ENCODE measurements at regions not wholly inside any gene's neighbourhood (a gene's known extent, or its start where the extent isn't known, plus 50 kb on each side); places are given as distances from the start of the nearest gene placed in this dataset.

DNA sequence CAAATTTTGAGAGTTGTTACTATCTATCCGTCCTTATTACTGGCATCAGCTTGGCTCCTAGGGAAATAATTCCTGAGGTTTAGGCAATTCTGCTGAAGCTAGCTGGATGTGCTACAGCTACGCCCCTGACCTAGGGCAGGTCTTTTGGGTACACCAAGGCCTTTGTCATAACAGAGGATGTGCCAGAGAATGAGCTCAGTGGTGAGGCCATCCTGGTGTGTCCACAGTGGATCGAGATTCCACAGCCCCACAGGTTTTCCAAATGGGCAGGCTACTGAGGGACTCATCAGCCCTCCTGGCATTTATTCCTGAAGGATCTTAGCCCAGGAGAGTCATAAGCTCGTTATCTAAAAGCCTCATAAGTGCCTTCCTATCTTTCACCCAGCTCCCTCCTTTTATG, 475.2 kb upstream of the USP24 start:
- no peak for DNase-seq (ENCODE audit: low read depth in 2 of 2)

DNA sequence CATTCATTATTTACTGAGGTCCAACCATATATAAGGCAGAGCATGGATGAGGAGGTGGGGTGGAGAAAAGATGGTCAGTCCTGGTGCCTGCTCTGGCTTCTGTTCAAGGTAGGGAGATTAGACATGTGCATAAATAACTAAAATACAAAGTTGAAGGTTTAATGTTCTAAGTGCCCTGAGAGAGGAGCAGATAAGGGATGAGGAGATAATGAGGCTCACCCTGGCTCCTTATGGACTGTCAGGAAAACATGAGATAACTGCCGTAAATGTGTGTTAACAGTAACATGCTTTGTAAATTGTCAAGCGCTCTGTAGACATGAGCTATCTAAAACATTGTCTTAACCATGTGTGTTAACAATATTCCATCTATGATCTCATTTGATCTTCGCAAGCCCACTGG, 474.6 kb upstream of the USP24 start:
- DNase-seq (ENCODE audit: low read depth in 2 of 2) = no peak

DNA sequence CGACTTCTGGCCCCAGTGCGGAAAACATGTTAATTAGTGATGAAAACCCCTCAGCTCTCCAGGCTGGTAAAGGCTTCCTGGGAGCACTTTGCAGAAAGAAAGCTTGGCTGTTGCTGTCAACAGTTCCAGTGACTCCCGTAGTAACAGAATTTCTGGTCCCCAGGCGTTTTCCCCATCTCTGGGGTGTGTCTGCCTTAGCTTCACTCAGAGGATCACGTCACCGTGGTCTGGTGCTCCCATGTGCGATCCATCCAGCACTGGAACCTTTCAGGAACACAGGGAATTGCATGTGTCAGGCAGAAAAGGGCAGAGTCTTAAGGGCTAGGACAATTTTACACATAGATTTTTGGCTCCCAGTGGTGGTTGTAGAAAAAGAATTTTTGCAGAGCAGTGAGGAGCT, 470.4 kb upstream of the USP24 start:
- DNase-seq (ENCODE audit: low read depth in 2 of 2) = no peak

GRCh38 chr1:55684131-55684650, 469.0 kb upstream of the USP24 start:
- DNase-seq (ENCODE audit: low read depth in 2 of 2) = no peak

- no peak for DNase-seq (ENCODE audit: low read depth in 2 of 2)
Measured at GRCh38 chr1:55682198-55682597, 467.0 kb upstream of the USP24 start.

GRCh38 chr1:55679971-55680370, 464.8 kb upstream of the USP24 start:
- DNase-seq (ENCODE audit: low read depth in 2 of 2) = no peak

GRCh38 chr1:55673416-55673815, 458.3 kb upstream of the USP24 start:
- DNase-seq (ENCODE audit: low read depth in 2 of 2) = no peak

DNA sequence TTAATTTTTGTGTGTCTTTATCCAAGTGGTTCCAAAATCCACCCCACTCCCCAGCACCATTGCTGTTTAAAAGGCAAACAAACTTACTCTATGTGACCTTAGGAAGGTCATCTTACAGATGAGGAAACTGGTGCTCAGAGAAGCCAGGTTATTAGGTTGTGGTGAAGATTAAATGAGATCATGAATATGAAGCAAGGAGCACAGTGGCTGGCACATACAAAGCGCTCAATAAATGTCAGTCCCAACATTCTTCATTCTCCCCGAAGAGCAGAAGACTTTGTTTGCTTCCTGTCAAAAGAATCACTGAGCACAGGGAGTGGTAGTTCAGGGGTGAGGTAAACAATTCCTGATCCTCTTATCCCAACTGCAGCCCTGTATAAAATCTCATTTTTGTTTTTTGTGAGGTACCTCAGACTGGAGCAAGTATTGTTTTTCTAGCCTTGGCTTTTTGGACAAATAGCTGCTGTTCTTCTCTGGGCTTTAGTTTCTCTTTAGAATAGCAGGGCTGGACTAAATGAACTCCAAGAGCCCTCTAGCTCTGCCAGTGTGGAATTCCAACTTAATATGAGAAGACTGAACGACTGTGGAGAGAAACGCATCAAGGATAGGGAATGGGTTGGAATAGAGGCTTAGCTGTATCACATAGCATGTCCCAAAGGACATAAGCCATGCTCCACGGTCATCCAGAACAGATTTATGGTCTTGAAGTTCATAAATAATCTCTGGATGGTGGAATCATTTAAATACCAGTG, 455.3 kb upstream of the USP24 start:
- no peak for DNase-seq (ENCODE audit: low read depth in 2 of 2)

DNA sequence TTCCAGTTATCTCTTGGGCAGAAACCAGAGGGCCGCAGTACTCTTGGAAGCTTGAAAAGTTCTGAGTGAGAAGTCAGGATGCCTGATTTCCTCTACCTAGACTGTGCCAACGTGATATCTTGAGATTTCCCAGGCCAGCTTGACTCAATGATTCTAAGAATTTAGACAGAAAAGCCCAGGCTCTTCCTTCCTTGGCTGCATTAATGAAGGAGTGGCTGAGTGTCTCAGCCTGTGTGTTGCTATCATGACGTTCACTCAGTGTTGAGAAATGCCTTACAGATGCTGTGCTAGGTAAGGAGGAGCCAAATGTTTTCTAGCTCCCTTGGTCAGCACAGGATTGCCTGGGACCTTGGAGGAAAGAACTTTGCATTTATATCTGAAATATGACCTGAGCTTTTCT, 454.1 kb upstream of the USP24 start:
- no peak for DNase-seq (ENCODE audit: low read depth in 2 of 2)

DNA sequence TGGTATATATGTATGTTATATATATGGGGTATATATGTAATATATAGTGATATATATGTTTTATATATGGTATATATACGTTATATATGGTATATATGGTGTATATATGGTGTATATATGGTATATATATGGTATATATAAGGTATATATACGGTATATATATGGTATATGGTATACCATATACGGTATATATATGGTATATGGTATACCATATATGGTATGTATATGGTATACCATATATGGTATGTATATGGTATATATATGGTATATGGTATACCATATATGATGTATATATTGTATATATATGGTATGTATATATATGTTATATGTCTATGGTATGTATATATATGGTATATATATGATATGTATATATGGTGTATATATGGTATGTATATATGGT, 447.7 kb upstream of the USP24 start:
- DNase-seq (ENCODE audit: low read depth in 2 of 2) = no peak

DNA sequence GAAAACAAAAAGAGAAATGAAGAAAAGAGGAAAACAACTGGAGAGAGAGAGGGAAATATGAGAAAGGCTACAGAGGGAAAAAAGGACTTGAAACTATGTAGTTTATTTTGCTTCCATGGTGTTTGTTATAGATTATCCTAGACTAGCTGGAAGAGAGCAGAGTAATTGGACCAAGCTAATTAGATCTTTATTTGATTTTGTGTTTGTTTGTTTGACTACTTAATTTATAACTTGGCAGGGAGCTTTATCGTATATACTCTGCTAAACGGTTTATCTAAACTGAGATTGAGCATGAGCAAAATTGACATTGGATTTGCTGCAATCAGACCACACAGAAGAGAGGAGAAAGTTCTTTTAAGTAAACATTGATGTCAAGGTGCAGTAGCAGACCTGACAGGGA, 443.8 kb upstream of the USP24 start:
- no peak for DNase-seq (ENCODE audit: low read depth in 2 of 2)

DNA sequence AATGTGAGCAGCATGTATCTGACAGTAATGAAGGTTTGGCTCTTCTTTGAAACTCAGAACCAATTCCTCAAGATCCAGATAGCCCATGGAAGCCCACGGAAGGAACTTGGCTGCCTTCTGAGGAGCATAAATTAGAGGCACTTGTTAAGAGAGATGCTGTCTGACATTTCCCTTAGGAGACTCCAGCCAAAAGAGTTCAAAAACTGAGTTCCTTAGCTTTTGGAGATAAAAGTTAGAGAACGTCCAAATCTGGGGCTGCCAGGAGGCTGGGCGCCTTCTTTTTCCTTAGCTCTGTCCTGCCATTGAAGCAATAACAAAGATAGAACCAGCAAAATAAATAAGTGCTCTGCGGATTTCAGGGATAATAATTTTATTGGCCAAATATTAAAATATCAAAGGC, 439.6 kb upstream of the USP24 start:
- DNase-seq (ENCODE audit: low read depth in 2 of 2) = no peak

DNA sequence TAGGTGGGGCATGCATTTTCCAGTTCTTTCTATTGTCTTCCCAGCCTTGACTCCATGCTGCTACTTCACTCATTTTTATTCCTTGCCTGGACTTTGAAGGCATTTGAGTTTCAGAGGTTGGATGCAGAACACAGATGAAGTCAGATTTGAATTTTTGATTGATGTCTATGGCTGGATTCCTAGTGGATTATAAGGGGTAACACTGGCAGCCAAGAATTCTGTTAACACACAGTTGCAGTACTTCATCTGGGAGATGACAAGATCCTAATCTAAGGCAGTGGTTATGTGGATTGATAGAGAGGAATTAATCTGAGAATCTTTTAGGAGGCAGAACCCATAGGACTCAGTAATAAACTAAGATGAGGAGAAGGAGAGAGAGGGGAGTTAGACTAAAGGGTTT, 439.0 kb upstream of the USP24 start:
- DNase-seq (ENCODE audit: low read depth in 2 of 2) = no peak

- DNase-seq (ENCODE audit: low read depth in 2 of 2) = no peak
Measured at GRCh38 chr1:55650444-55650843, 435.3 kb upstream of the USP24 start.

- DNase-seq (ENCODE audit: low read depth in 2 of 2) = no peak
Measured at GRCh38 chr1:55646181-55646580, 431.0 kb upstream of the USP24 start.

GRCh38 chr1:55645270-55645669, 430.1 kb upstream of the USP24 start:
- no peak for DNase-seq (ENCODE audit: low read depth in 2 of 2)

GRCh38 chr1:55641947-55642346, 426.8 kb upstream of the USP24 start:
- no peak for DNase-seq (ENCODE audit: low read depth in 2 of 2)

- DNase-seq (ENCODE audit: low read depth in 2 of 2) = peak in 1 of 2 donors; percentile 1
Measured at GRCh38 chr1:55640708-55641473, 425.7 kb upstream of the USP24 start.

DNA sequence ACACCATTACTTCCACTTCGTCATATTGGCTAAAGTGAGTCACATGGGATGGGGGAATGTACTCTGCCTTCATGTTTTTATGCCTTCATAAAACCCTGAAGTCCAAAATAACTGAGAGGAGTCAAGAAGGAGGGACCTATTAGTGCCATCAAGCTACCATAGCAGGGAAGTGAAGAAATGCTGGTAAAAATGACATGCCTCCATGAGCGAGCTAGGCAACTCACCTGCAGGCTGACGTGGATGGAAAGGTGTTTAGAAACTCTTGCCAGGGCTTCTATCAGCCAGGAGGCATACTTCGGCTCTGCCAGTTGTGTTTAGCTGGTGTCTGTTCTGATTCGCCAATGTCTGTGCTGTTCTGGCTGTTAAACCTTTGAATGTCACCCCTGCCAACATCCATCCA, 424.4 kb upstream of the USP24 start:
- no peak for DNase-seq (ENCODE audit: low read depth in 2 of 2)

DNA sequence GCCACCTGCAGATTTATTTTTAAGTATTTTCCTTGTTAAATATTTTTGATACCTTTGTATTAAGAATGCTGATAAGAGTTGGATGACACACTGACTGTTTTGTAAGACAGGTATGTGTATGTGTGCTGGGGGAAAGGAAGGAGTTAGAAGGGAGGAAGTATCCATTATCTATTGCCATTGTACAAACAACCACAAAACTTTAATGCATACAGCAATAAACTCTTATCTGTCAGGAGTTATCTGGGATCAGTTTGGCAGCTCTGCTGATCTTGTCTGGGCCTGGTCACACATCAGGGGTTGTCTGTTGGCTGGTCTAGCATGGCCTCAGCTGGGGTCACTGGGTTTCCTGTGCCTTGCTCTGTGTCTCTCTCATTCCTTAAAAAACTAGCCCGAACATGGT, 423.9 kb upstream of the USP24 start:
- no peak for DNase-seq (ENCODE audit: low read depth in 2 of 2)

DNA sequence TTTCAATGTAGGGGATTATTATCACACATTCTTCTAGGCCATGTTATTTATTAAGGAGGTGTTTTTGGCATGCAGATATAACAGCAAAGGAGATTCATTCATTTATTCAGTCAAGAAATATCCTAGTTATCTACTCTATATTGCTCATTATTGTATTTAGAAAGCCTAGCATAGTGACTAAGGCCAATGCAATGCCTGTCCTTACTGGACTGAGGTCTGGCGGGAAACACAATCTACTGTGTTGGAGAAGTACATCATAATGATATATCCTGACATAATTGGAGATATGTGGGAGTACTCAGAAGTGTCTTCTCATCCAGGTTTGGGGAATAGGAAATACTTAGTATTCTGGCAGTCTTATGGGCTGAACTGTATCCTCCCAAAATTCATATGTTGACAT, 421.5 kb upstream of the USP24 start:
- DNase-seq (ENCODE audit: low read depth in 2 of 2) = no peak

DNA sequence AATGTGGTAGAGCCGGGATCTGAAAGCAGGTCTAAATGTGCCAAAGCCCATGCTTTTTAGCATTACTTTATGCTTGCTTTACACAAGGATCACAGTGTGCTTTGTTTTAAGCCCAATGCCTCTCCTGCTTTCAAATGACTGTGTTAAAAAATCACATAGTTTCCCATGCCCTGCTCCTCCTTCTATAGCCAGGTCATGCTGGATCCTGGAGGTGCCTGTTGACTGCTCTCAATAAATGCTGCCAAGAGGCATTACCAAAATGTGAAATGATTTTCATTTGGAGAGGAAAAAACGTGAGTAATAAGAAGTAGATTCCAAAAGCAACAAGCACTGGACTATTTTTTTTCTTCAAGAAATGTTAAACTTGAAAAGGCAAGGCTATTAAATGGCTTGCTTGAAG, 420.7 kb upstream of the USP24 start:
- no peak for DNase-seq (ENCODE audit: low read depth in 2 of 2)

DNA sequence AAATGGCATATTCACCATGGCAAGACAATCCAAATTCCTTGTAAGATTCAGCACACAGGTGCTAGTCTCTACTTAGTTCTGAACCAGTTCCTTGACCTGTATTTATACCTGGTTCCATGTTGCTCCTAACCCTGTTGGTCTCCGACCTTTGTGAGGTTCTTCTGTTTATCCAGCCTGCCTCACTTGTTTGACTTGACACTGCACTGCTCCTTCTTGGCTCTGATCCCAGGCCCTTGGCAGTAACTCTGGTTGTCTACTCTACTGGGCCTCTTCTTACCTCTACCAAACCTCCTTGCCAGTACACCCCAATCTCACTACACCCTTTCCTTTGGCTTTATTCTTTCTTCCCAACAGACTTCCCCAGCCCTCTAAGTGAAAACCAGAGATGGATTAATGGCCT, 419.4 kb upstream of the USP24 start:
- no peak for DNase-seq (ENCODE audit: low read depth in 2 of 2)
